T-helper 1 cell treated with Interleukin-12 subunit alpha and Interleukin-12 subunit beta and Interleukin-4 antibody, amounts not matched to agents 30 ng/mL and 1 ng/mL, for 36 hours (primary cell): ENCODE measurements at regions not wholly inside any gene's neighbourhood (a gene's known extent, or its start where the extent isn't known, plus 50 kb on each side); places are given as distances from the start of the nearest gene placed in this dataset.

Experiments used
- intact Hi-C: fragments of 100-400 bp; cut with micrococcal nuclease; formaldehyde crosslinking; loops from one replicate; pipeline ENCODE4 v1.15.1; 2024

- intact Hi-C loops: no loop called here
Observed at GRCh38 chr11:93074352-93074751, 104.9 kb downstream of the MTNR1B start.

- intact Hi-C loops: no loop called here
Observed at GRCh38 chr11:93075782-93076181, 106.3 kb downstream of the MTNR1B start.

GRCh38 chr11:93080146-93080759 lies 110.8 kb downstream of the MTNR1B start:
- intact Hi-C loops: loop anchor here (10.0 kb wide), 1 partner anchor 585 kb away; the partner anchor contains the start of gene CEP295

- intact Hi-C loops: loop anchor here (10.0 kb wide), 1 partner anchor 583 kb away; the partner anchor contains the start of gene CEP295
Observed at GRCh38 chr11:93081694-93082093, 112.2 kb downstream of the MTNR1B start.

- intact Hi-C loops: loop anchor here (10.0 kb wide), 1 partner anchor 582 kb away; the partner anchor contains the start of gene CEP295
Observed at GRCh38 chr11:93082900-93083299, 113.4 kb downstream of the MTNR1B start.

- intact Hi-C loops: loop anchor here (10.0 kb wide), 1 partner anchor 580 kb away; the partner anchor contains the start of gene CEP295
Observed at GRCh38 chr11:93084727-93085505, 112.9 kb downstream of the SLC36A4 start.

GRCh38 chr11:93089474-93090102 lies 108.2 kb downstream of the SLC36A4 start:
- intact Hi-C loops: loop anchor here (1.0 to 10.0 kb wide), 4 partner anchors 81 to 575 kb away; partner anchors contain the start of genes CEP295 and SMCO4
